ES-I3 (cell line): ENCODE measurements at regions not wholly inside any gene's neighbourhood (a gene's known extent, or its start where the extent isn't known, plus 50 kb on each side); places are given as distances from the start of the nearest gene placed in this dataset.

Experiments
- H3K36me3 ChIP-seq: 2 replicates; pipeline ENCODE4 v1.6.1; 2013; ENCODE audit warnings: mild to moderate bottlenecking, low read length, control low read depth, moderate library complexity; ENCODE audit not compliant: insufficient read depth
- H3K4me1 ChIP-seq: 2 replicates; pipeline ENCODE4 v1.6.1; 2013; ENCODE audit warnings: mild to moderate bottlenecking, control low read depth, low read length; ENCODE audit not compliant: insufficient read depth
- H3K9ac ChIP-seq: 2 replicates; pipeline ENCODE4 v1.6.1; 2013; ENCODE audit warnings: low read depth, mild to moderate bottlenecking, low read length, moderate library complexity
- H3K9me3 ChIP-seq: 2 replicates; pipeline ENCODE4 v1.6.1; 2013; ENCODE audit warnings: mild to moderate bottlenecking, low read length, moderate library complexity; ENCODE audit not compliant: control insufficient read depth, insufficient read depth

DNA sequence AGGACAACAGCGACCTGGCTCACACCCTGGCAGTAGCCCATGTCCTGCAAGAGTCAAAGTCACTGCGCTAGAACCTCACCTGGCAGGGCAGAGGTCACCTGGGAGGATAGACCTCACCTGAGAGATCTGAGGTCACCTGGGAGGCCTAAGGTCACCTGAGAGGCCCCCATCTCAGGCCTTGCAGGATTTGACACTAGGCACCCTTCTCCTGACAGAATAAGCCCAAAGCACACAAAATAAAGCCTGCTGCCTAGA lies 75.2 kb upstream of the SPTLC1 start:
- Histone ChIP-seq H3K9ac (no peak overlapping the region), H3K36me3 (no peaks in the 10 kb centered on the region), H3K4me1 (peaks cover 3% of the 10 kb centered on the region; the same call in 1 of the 2 replicates), H3K9me3 (no peaks in the 10 kb centered on the region; the same call in 1 of the 2 replicates)

DNA sequence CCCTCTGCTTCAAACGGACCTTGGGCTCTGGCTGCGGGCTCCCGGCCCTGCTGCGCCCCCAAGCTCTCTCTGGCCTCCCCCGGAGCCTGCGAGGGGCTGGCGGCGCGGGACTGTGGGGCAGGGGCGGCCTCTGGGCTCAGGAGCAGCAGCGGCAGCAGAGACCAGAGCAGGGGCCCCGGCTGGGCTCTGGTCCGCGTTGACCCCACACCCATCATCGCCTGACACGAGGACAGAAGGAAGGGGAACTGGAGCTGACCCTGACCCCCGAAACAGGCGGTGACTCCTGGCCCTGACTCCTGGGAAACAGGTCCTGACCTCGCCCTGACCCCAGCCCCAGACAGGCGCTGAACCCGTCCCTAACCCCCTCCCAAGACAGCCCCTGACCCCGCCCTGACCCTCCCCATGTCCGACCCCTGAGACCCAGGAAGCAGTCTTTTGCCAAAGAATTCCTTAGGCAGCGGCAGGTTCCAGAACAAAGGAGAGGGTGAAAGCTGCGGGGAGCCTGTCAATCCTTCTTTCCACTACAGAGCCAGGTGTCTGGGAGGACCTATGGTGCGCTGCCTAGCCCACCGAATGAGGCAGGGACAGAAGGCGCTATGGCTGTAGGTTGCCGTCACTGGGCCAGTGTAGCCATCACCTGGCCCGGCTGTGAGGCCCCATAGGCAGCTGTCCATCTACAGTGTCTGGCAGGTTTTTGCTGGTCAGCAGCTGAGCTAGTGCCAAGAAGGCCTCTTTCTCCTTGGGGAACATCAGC lies 74.7 kb upstream of the SPTLC1 start:
- no peak overlapping the region for H3K9ac ChIP-seq
- no peaks in the 10 kb centered on the region for H3K36me3 ChIP-seq
- H3K9me3 ChIP-seq, result no peaks in the 10 kb centered on the region
- H3K4me1 ChIP-seq, result peaks cover 3% of the 10 kb centered on the region; the same call in 1 of the 2 replicates

DNA sequence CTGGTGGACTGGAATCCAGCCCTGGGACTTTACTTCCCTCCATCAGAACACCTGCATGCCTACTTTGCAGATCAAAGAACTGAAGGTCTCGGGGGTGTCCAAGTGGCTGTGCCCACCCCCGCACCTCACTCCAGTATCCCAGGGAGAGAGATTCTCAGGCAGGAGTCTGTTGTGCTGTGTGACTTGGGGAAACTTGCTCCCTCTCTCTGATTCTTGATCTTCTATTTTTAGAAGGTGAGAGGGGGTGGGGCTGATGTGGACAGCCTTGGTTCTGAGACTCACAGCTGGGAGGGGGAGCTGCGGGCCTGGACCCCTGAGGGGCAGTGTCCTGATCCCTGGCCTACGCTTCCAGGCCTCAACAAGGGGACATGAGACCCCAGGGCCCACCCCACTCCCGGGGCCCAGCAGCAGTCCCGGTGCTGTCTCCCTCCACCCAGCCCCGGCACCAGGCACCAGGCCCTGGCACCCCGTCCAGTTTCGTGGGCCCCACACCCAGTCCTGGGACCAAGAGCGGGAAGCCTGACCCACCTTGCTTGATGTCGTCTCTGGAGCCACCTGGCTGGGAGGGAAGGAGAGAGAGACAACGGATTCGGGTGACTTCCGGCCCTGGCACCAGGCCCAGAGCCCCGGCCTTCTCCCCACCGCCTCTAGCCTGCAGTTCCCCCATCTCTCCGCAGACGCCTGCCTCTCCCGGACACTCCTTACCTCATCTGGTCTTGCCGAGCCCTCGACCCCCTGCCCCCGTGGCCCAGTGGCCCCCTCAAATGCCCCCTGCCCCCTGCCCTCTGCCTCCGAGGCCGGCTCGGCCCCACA lies 74.0 kb upstream of the SPTLC1 start:
- Histone ChIP-seq H3K36me3 (no peaks in the 10 kb centered on the region), H3K4me1 (peaks cover 3% of the 10 kb centered on the region; the same call in 1 of the 2 replicates), H3K9ac (no peak overlapping the region), H3K9me3 (no peaks in the 10 kb centered on the region)

DNA sequence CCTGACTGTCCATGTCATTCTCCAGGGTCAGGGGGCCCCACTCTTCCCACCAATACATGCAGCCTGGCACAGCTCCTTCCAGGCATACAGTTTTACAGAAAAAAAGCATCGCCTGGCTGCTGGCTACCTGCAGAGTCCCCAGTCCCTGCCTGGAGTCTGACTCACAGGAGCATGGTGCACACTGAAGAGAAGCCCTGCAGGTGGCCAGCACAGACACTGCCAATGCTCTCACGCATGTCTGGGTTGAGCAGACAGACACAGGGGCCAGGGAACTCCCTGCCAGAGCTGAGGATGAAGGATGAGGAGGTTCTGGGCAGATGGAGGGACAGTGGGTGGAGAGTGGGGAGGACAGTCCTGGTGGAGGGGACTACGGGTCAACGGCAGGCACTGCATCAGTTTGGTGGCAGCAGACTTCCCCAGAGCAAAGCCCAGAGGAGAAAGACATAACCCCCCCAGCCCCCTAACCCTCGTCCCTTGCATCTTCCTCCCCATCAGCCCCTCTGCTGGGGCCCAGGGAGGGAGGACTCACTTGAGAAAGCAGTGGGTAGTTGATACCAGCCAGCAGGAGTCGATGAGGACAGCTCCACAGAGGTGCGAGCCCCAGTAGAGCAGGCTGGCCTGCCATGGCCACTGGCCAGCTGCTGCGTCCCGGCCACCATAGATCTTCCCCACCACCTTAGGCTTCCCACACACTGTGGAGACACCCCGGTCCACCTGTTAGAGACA lies 72.9 kb upstream of the SPTLC1 start:
- Histone ChIP-seq H3K9ac (no peak overlapping the region), H3K4me1 (peaks cover 3% of the 10 kb centered on the region; the same call in 1 of the 2 replicates), H3K36me3 (no peaks in the 10 kb centered on the region), H3K9me3 (no peaks in the 10 kb centered on the region)

DNA sequence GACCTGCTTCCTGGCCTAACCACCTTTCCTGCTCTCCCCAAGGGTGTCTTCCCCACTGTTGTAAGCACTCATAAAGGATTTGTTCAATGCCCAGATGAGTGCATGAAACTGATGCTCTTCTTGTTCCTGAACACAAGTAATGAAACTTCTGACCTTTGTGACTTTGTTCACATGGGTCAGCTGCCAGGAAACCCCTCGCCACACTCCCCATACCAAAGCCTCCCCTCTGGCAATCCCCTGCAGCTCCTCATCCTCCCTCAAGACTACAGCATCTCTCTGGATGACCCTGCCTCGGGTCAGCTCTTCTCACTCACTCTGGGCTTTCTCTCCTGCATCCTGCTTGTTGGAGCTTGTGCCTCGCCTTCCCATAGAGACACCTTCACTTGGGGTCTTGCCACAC lies 72.2 kb upstream of the SPTLC1 start:
- no peak overlapping the region for H3K9ac ChIP-seq
- H3K4me1 ChIP-seq, result peaks cover 3% of the 10 kb centered on the region; the same call in 1 of the 2 replicates
- no peaks in the 10 kb centered on the region; the same call in 1 of the 2 replicates for H3K9me3 ChIP-seq
- H3K36me3 ChIP-seq, result no peaks in the 10 kb centered on the region

DNA sequence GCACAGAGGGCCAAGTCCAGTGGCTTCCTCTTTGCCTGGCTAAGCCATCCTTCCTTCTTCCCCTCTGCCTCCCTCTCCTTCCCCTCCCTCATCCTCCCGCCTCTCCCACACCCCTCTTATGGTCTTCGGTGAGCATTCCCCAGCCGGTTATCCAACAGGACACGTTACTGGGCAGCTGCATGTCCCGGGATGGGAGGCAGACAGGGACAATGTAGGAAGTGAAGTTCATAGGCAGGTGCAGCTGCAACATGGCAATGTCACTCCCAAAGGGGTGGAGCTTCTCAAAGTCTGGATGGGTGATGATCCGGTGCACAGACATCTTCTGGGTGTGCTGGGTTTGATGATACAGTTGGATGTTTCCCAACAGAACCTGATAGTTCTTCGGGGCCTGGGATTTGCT lies 71.4 kb upstream of the SPTLC1 start:
- H3K9me3 ChIP-seq, result no peaks in the 10 kb centered on the region; the same call in none of the 2 replicates
- no peak overlapping the region for H3K9ac ChIP-seq

DNA sequence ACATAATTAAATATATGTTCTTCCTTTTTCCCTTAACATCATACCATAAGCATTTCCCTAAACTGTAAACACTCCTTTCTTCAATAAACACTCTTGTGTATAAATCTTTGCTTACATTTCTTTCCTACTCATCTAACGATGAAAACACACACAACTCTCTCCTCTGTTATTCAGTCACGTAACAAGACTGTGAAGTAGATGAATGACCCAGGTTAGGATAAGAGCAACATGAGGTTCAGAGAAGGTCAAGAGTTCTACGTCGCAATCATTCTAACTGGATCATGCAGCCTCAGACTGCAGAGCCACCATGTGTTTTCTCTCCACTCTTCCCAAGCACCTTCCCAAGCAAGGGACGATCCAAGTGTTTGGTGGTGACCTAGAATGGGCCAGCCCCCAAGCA lies 70.5 kb upstream of the SPTLC1 start:
- Histone ChIP-seq H3K9ac (no peak overlapping the region), H3K36me3 (no peaks in the 10 kb centered on the region), H3K4me1 (peaks cover 4% of the 10 kb centered on the region; the same call in 1 of the 2 replicates), H3K9me3 (no peaks in the 10 kb centered on the region; the same call in none of the 2 replicates)

More for the DNA sequence above, 71.4 kb upstream of the SPTLC1 start:
- Histone ChIP-seq H3K4me1 (peaks cover 3% of the 10 kb centered on the region; the same call in 1 of the 2 replicates), H3K36me3 (no peaks in the 10 kb centered on the region)

DNA sequence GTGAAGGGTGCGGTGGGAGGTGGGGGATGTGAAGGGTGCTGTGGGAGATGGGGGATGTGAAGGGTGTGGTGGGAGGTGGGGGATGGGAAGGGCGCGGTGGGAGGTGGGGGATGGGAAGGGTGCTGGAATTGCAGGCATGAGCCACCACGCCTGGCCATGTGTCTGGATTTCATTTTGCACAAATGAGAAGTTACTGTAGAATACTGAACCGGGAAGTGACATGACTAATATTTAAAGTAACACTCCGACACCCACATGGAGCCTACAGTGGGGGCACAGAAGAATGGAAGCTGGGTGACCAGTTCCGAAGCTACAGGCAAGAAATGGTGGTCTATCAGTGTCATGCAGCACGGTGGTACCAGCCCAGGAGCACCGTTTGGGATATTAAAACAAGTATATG lies 69.9 kb upstream of the SPTLC1 start:
- no peaks in the 10 kb centered on the region for H3K36me3 ChIP-seq
- peaks cover 4% of the 10 kb centered on the region; the same call in 1 of the 2 replicates for H3K4me1 ChIP-seq
- no peak overlapping the region for H3K9ac ChIP-seq
- no peaks in the 10 kb centered on the region; the same call in none of the 2 replicates for H3K9me3 ChIP-seq

DNA sequence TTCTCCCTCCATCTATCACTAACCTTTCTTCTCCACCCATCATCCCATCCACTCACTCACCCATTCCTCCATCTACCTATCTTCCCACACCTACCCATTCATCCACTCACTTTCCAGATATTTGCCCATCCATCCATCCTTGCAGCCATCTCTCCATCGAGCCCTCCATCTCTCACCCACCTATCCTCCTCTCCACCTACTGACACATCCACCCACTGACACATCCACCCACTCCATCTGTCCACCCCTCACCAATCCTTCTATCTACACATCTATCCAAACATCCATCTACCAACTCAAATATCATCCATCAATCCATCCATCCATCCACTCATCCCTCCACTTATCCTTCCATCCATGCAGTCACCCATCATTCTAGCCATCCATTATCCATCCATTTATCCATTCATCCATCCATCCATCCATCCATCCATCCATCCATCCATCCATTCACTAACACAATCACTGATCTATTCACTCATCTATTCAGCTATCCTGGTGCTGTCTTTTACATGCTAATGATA lies 68.9 kb upstream of the SPTLC1 start:
- peaks cover 4% of the 10 kb centered on the region; the same call in 1 of the 2 replicates for H3K4me1 ChIP-seq
- no peaks in the 10 kb centered on the region for H3K36me3 ChIP-seq
- no peak overlapping the region for H3K9ac ChIP-seq
- no peaks in the 10 kb centered on the region; the same call in none of the 2 replicates for H3K9me3 ChIP-seq

DNA sequence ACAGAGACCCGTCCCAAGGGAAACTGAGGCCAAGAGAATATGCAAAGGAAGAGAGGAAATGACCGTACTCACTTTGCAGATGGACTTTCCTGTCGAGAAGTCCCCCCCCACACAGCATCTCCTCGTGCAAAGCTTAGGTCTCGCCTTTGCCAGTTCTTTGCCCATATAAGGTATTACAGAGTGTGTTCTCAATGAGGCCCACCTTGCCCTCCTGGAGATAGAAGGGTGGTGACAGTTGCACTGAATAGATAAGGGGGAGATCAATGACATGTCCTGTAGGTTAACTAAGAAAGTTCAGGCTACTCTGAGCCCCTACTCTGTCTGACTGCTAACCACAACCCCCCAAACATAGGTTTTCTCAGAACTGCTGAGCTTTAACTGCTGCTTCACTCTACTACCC lies 68.2 kb upstream of the SPTLC1 start:
- H3K9me3 ChIP-seq, result no peaks in the 10 kb centered on the region; the same call in none of the 2 replicates
- H3K4me1 ChIP-seq, result peaks cover 4% of the 10 kb centered on the region; the same call in 1 of the 2 replicates
- H3K9ac ChIP-seq, result no peak overlapping the region
- H3K36me3 ChIP-seq, result no peaks in the 10 kb centered on the region

DNA sequence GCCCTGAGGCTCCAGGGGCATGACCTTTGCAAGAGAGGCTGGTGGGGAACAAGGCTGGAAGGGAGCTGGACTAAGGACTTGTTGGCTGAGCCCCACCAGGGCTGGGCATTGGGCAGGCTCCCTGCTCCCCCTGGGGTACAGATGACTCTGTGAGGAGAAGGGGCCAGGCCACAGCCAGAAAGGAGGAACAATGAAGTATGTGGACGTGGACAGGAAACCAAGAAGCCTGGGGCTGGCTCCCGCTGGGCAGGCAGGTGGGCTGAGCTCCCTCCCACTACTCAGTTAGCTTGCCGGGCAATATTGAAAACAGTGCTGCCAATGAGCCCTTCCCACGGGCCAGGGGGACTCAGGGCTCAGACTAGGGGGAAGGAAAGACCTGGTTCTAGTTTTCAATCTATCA lies 66.1 kb upstream of the SPTLC1 start:
- H3K9me3 ChIP-seq, result no peaks in the 10 kb centered on the region; the same call in none of the 2 replicates
- peaks cover 4% of the 10 kb centered on the region; the same call in 1 of the 2 replicates for H3K4me1 ChIP-seq
- H3K36me3 ChIP-seq, result no peaks in the 10 kb centered on the region
- no peak overlapping the region for H3K9ac ChIP-seq

DNA sequence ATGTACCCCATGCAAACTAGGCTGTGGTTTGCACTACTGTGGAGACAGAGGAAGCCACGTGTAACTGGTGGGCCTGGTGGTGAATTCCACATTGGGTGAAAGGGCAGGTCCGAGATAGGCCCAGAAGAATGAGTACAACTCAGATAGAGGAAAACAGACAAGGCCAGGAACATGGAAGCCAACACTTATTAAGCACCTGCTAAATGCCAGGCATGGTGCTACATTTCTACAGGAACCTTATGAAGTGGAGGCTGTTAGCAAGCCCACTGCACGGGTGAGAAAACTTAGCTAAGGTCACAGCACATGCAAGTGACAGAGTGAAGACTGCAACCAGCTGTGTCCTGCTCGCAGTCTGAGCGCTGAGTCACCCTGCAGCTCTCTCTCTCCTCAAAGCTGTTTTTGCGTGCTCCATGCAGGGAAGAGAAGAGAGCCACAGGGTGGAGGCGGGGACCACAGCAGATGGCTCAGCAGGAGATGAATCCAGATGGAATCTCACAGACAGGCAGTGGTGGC lies 65.5 kb upstream of the SPTLC1 start:
- Histone ChIP-seq H3K4me1 (peaks cover 4% of the 10 kb centered on the region; the same call in 1 of the 2 replicates), H3K9me3 (no peaks in the 10 kb centered on the region; the same call in none of the 2 replicates), H3K36me3 (no peaks in the 10 kb centered on the region), H3K9ac (no peak overlapping the region)

DNA sequence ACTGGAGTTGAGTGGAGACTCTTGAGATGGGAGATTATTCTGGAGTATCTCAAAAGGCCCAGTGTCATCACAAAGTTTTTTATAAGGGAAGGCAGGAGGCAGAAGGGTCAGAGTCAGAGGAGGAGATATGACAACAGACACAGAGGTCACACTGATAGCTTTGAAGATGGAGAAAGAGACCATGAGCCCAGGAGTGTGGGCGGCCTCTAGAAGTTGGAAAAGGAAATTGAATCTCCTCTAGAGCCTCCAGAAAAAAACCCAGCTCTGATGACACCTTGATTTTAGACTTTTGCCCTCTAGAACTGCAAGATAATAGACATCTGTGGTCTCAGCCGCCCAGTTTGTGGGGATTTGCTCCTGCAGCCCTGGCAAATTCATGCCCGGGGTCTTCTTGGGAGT lies 64.8 kb upstream of the SPTLC1 start:
- Histone ChIP-seq H3K9ac (no peak overlapping the region), H3K4me1 (peaks cover 4% of the 10 kb centered on the region; the same call in 1 of the 2 replicates), H3K36me3 (no peaks in the 10 kb centered on the region)

More for the DNA sequence above, 64.8 kb upstream of the SPTLC1 start:
- H3K9me3 ChIP-seq, result no peaks in the 10 kb centered on the region; the same call in none of the 2 replicates
